GM23248 (cell line): ENCODE measurements at regions not wholly inside any gene's neighbourhood (a gene's known extent, or its start where the extent isn't known, plus 50 kb on each side); places are given as distances from the start of the nearest gene placed in this dataset.

Source experiments
- EZH2 ChIP-seq: fragments of 200-600 bp; sonication (generic); IDR thresholded peaks from 2 replicates; pipeline ENCODE4 v1.6.1; 2018; ENCODE audit warnings: antibody characterized with exemption, mild to moderate bottlenecking; ENCODE audit not compliant: insufficient read depth, poor library complexity, severe bottlenecking
- EZH2phosphoT487 ChIP-seq: fragments of 200-600 bp; sonication (generic); IDR thresholded peaks from 2 replicates; pipeline ENCODE4 v1.6.1; 2018; ENCODE audit warnings: antibody characterized with exemption, moderate library complexity, mild to moderate bottlenecking, low read depth; ENCODE audit not compliant: insufficient read depth

DNA sequence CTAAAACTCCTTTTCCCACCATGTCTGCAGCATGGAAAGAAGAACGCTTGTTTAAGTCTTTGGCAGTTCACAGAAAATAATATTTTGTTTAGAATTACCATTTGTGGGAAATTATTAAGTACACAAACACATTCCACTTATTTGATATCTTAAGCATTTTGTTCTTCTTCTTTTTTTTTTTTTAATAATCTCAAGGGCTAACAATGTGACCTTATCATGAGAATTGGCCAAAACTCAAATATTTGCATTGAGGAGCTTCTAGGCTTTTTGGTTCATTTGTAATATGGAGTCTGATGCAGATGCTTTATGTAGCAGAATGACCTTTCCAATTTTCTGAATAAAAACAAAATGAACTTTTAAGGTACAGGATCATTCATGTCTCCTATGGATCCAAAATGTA, 555.0 kb downstream of the ZEB2 start:
- no peak for TF ChIP-seq EZH2phosphoT487
- TF ChIP-seq EZH2 = no peak
